Stomach smooth muscle (tissue), 2 donors: ENCODE measurements at regions not wholly inside any gene's neighbourhood (a gene's known extent, or its start where the extent isn't known, plus 50 kb on each side); places are given as distances from the start of the nearest gene placed in this dataset.
"Not testable (repeated sequence)": the region's sequence is repeated elsewhere in the genome, so short reads cannot be mapped to it uniquely, and the experiment has no call there.

ENCODE experiments used
- H3K27ac ChIP-seq: one replicate; pipeline ENCODE4 v1.7.0; 2013; ENCODE audit warnings: mild to moderate bottlenecking, low read length, inconsistent platforms
- H3K27me3 ChIP-seq, 2 donors: one replicate each; pipeline ENCODE4 v1.7.0; 2013; ENCODE audit warnings: low read length in 2 of 2; ENCODE audit not compliant: insufficient read depth in 2 of 2, control insufficient read depth in 1 of 2
- H3K36me3 ChIP-seq, 2 donors: one replicate each; pipeline ENCODE4 v1.7.0; 2013; ENCODE audit warnings: low read length in 2 of 2; ENCODE audit not compliant: control insufficient read depth in 2 of 2, insufficient read depth in 2 of 2
- H3K4me1 ChIP-seq: one replicate; pipeline ENCODE4 v1.7.0; 2013; ENCODE audit warnings: low read length; ENCODE audit not compliant: control insufficient read depth, insufficient read depth
- H3K4me3 ChIP-seq, 2 donors: one replicate each; pipeline ENCODE4 v1.7.0; 2013; ENCODE audit warnings: low read length in 2 of 2
- H3K9ac ChIP-seq, 2 donors: one replicate each; pipeline ENCODE4 v1.7.0; 2013; ENCODE audit warnings: low read length in 2 of 2, mild to moderate bottlenecking in 1 of 2
- H3K9me3 ChIP-seq, 2 donors: one replicate each; pipeline ENCODE4 v1.7.0; 2013; ENCODE audit warnings: low read length in 2 of 2; ENCODE audit not compliant: control insufficient read depth in 2 of 2
- donor health status: healthy.
- donor health status: Pancreatic carcinoma.

DNA sequence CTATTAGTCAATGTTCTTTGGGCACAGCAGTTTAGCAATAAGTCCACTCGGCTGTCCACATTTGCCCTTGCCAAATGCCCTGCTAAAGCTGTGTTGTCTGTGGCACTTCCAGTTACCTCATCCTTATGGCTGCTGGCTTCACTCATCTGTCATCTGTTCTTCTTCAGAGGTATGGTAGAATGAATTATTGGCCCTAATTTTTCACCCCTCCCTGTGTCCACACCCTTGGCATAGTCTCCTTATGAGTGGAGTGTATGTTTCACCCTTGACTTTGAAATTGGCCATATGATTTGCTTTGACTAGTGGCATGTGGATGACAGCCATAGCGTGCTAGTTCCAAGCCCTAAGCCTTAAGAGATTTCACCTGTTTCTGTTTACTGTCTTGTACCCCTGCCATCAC, 72.1 kb upstream of the EPHB1 start:
- H3K4me1 ChIP-seq, result no peaks in the 10 kb centered on the region
- H3K9ac ChIP-seq, result no peak overlapping the region
- no peak overlapping the region for H3K27ac ChIP-seq
- no peaks in the 10 kb centered on the region for H3K9me3 ChIP-seq
- H3K36me3 ChIP-seq, result no peaks in the 10 kb centered on the region
- no peak overlapping the region for H3K4me3 ChIP-seq
- H3K27me3 ChIP-seq, result no peaks in the 10 kb centered on the region

GRCh38 chr3:134729649-134730048, 65.4 kb upstream of the EPHB1 start:
- no peaks in the 10 kb centered on the region for H3K36me3 ChIP-seq
- H3K27ac ChIP-seq, result no peak overlapping the region
- H3K9me3 ChIP-seq, result no peaks in the 10 kb centered on the region
- H3K4me3 ChIP-seq, result no peak overlapping the region
- no peak overlapping the region for H3K9ac ChIP-seq
- no peaks in the 10 kb centered on the region for H3K27me3 ChIP-seq
- H3K4me1 ChIP-seq, result no peaks in the 10 kb centered on the region

- Histone ChIP-seq H3K27me3 (no peaks in the 10 kb centered on the region), H3K27ac (no peak overlapping the region), H3K9ac (no peak overlapping the region), H3K9me3 (no peaks in the 10 kb centered on the region), H3K4me1 (no peaks in the 10 kb centered on the region), H3K36me3 (no peaks in the 10 kb centered on the region), H3K4me3 (no peak overlapping the region)
These were observed 57.5 kb upstream of the EPHB1 start for GRCh38 chr3:134737516-134737915.

- not testable (repeated sequence) for H3K4me1 ChIP-seq, H3K9ac ChIP-seq, H3K36me3 ChIP-seq, H3K4me3 ChIP-seq, H3K27me3 ChIP-seq, H3K9me3 ChIP-seq, H3K27ac ChIP-seq
These were observed 55.0 kb upstream of the EPHB1 start for GRCh38 chr3:134740077-134740476.

GRCh38 chr3:134742202-134742601, 52.9 kb upstream of the EPHB1 start:
- H3K27ac ChIP-seq, result no peak overlapping the region
- H3K27me3 ChIP-seq, result no peaks in the 10 kb centered on the region
- H3K36me3 ChIP-seq, result no peaks in the 10 kb centered on the region
- no peak overlapping the region for H3K9ac ChIP-seq
- no peaks in the 10 kb centered on the region for H3K4me1 ChIP-seq
- H3K4me3 ChIP-seq, result no peak overlapping the region
- no peaks in the 10 kb centered on the region for H3K9me3 ChIP-seq

DNA sequence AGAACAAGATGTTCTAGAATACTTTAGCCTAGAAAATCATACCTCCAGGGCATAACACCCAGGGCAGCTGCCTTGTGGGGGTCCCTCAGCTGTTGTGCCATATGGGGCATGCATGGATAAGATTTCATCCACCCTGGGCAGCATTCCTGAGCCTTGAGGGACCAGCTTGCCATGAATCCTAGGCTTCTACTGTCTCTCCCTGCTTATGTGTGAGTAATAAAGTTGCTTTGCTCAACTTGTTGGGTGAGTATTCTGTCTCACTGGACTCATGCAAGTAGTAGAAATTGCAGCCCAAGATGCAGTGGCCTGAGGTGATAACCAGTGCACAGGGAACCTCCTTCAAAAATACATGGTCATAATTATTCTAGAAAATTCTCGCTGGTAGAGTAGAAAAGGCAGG, 52.1 kb upstream of the EPHB1 start:
- no peaks in the 10 kb centered on the region for H3K9me3 ChIP-seq
- no peak overlapping the region for H3K9ac ChIP-seq
- no peaks in the 10 kb centered on the region for H3K36me3 ChIP-seq
- no peaks in the 10 kb centered on the region for H3K4me1 ChIP-seq
- H3K27me3 ChIP-seq, result no peaks in the 10 kb centered on the region
- no peak overlapping the region for H3K4me3 ChIP-seq
- H3K27ac ChIP-seq, result no peak overlapping the region
